ENCODE measurements at regions not wholly inside any gene's neighbourhood (a gene's known extent, or its start where the extent isn't known, plus 50 kb on each side); places are given as distances from the start of the nearest gene placed in this dataset.

- TF ChIP-seq CTCF (IDR thresholded peaks at IDR 0.05) (no peak), POLR2AphosphoS5 (IDR thresholded peaks at IDR 0.05) (no peak), EP300 (IDR thresholded peaks at IDR 0.05; ENCODE audit: low read depth) (no peak)
These were observed 118.9 kb upstream of the THSD7A start for GRCh38 chr7:11950942-11951341.
